Activated CD4-positive, alpha-beta memory T cell treated with anti-CD3 and anti-CD28 coated beads, Interleukin-2, amount 10 ng/mL, durations not matched to agents 7 days and 5 days (primary cell): ENCODE measurements at regions not wholly inside any gene's neighbourhood (a gene's known extent, or its start where the extent isn't known, plus 50 kb on each side); places are given as distances from the start of the nearest gene placed in this dataset.
A peak's percentile ranks its signal among the peaks of the same experiment; 100 is the strongest.

Experiments
- CTCF ChIA-PET: fragments of 350-600 bp; sonication (Branson Sonifier 250); formaldehyde crosslinking; loops from one replicate; lab custom pipeline; 2021; ENCODE audit warnings: antibody characterized with exemption, inconsistent platforms; lab: Charles Lee
- POLR2A ChIA-PET: fragments of 350-600 bp; sonication (Branson Sonifier 250); formaldehyde crosslinking; loops from one replicate; lab custom pipeline; 2021; ENCODE audit warnings: antibody characterized with exemption; lab: Charles Lee
- DNase-seq: peaks from one replicate; pipeline ENCODE4 v3.0.0-alpha.2; 2020
- H3K27ac Mint-ChIP-seq: one replicate; pipeline ENCODE4 v1.8.0; 2021; ENCODE audit warnings: mild to moderate bottlenecking, mixed read lengths
- H3K27me3 Mint-ChIP-seq: one replicate; pipeline ENCODE4 v1.8.0; 2021; ENCODE audit warnings: mixed read lengths
- H3K36me3 Mint-ChIP-seq: one replicate; pipeline ENCODE4 v1.8.0; 2021; ENCODE audit warnings: low read depth, mixed read lengths
- H3K4me1 Mint-ChIP-seq: one replicate; pipeline ENCODE4 v1.8.0; 2021; ENCODE audit warnings: mixed read lengths
- H3K4me3 Mint-ChIP-seq: one replicate; pipeline ENCODE4 v1.8.0; 2021; ENCODE audit warnings: mild to moderate bottlenecking, mixed read lengths
- H3K9me3 Mint-ChIP-seq: one replicate; pipeline ENCODE4 v1.8.0; 2021; ENCODE audit warnings: mixed read lengths

DNA sequence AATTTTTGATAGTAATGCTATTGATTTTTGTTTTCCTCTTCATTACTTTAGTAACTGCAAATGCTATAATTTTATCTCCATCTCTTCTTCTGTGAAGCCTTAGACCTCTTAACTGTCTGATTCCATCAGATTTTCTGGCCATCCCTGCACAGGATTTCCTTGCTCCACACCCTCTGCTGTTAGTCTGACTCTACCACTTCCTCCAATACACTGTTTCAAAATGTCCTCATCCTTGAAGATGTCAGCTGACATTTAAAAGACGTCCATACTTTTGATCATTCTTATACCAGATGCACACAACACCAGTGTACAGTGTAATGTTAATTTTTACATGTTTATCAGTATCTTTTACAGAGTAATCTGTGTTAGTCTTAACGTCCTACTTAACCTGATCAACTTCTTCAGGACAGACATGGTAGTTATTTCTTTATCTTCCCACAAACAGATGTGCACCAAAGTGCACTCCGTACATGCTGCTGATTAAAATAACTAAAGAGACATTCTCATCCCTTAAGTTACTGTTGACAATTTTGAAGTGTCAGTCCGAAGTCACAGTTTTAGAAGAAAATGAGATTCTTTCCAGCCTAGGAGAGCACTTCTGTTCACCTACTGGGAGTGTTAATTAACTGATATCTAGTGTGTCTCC lies 102.4 kb upstream of the RASGRP1 start:
- POLR2A ChIA-PET: interaction anchor here (2.1 to 22.7 kb wide), 5 partner anchors 12 to 104 kb away, joined by 8 to 497 read pairs (median 327); partner anchors contain the start of gene RASGRP1
- Mint-ChIP-seq H3K36me3 (peaks cover 20% of the 10 kb centered on the region), H3K4me1 (peaks cover 79% of the 10 kb centered on the region), H3K4me3 (no peak overlapping the region), H3K9me3 (peaks cover 3% of the 10 kb centered on the region), H3K27me3 (no peaks in the 10 kb centered on the region), H3K27ac (peak overlapping the region; percentile 74)
- CTCF ChIA-PET: interaction anchor here (8.8 to 20.5 kb wide), 4 partner anchors 14 to 105 kb away, joined by 64 to 311 read pairs (median 126); partner anchors contain the start of gene RASGRP1
- no peak for DNase-seq

GRCh38 chr15:38667890-38668850 lies 103.6 kb upstream of the RASGRP1 start:
- no peaks in the 10 kb centered on the region for H3K27me3 Mint-ChIP-seq

DNA sequence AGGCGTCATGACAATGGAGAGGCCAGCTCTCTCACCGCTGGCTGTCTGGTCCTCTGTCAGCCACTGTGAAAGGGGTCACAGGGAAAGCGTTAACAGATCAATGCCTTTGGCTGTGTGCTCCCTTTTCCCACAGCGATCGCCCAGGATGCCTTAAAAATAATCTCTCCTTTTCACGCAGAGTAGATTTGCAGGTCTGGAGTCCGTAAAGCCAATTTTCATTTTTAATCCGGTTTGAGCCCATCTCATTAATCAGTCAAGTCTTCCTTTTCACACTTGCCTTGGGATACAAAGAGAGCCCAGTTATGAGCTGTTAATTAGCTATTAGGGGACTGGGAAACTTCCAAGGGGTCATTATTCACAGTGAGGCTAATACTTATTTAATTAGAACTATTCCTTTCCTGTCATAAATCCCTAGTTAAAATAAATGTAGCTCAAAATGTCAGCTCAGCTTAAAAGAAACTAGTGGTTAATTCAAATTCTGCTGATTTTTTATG lies 104.3 kb upstream of the RASGRP1 start:
- H3K27ac Mint-ChIP-seq: no peak overlapping the region
- no peaks in the 10 kb centered on the region for H3K27me3 Mint-ChIP-seq

More at GRCh38 chr15:38667890-38668850, 103.6 kb upstream of the RASGRP1 start:
- H3K9me3 Mint-ChIP-seq: peaks cover 3% of the 10 kb centered on the region
- DNase-seq: no peak
- CTCF ChIA-PET: interaction anchor here (0.6 to 11.7 kb wide), 5 partner anchors 16 to 125 kb away, joined by 3 to 139 read pairs (median 64); partner anchors contain the start of gene RASGRP1
- peaks cover 85% of the 10 kb centered on the region for H3K4me1 Mint-ChIP-seq
- peaks cover 20% of the 10 kb centered on the region for H3K36me3 Mint-ChIP-seq
- POLR2A ChIA-PET: interaction anchor here (1.3 to 22.7 kb wide), 6 partner anchors 13 to 105 kb away, joined by 3 to 497 read pairs (median 200); partner anchors contain the start of gene RASGRP1
- H3K4me3 Mint-ChIP-seq: no peak overlapping the region
- peak overlapping the region; percentile 74 for H3K27ac Mint-ChIP-seq

DNA sequence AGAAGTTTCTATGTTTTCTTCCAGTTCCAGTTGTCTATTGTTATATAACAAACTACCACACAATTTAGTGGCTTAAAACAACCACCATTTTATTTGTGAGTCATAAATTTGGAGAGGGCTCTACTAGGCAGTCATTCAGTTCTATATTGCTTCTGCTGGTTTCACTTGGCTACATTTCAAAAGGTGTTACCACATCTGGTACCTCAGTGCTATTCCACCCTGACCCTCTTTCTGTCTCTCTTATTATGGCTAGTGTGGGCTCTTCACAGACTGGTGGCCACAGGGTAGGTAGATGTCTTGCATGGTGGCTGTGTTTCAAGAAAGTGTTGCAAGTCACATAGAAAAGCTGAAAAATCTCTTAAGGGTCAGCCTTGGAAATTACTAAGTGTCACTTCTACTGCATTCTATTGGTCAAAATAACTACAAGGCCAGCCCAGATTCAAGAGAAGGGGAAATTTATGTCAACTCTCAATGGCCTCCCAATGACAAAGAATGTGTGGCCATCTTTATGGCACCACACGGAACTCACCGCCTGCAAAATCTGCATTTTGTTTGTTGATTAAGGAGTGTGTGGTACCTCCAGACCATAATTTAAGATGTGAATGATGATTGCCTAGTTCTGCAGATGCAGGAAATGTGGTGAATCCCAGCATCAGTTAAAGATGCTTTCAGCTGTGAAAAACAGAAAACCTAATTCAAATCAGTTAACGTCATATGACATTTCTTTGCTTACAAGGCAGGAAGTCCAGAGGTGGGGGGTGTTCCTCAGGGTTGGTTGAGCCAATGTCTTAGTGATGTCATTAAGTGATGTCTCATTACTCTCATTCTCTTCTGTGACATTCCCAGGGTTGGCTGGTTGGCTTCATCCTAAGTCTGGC lies 105.8 kb upstream of the RASGRP1 start:
- Mint-ChIP-seq H3K4me1 (peaks cover 94% of the 10 kb centered on the region), H3K27me3 (no peaks in the 10 kb centered on the region), H3K4me3 (no peak overlapping the region), H3K36me3 (peaks cover 19% of the 10 kb centered on the region), H3K9me3 (no peaks in the 10 kb centered on the region), H3K27ac (peak overlapping the region; percentile 97)
- CTCF ChIA-PET: interaction anchor here (1.8 to 11.7 kb wide), 6 partner anchors 11 to 109 kb away, joined by 8 to 139 read pairs (median 41); partner anchors contain the start of gene RASGRP1
- DNase-seq: peak; percentile 78
- POLR2A ChIA-PET: interaction anchor here (0.9 to 22.7 kb wide), 10 partner anchors 16 to 955 kb away, joined by 3 to 497 read pairs (median 32); partner anchors contain the start of gene RASGRP1

More for the DNA sequence above, 104.3 kb upstream of the RASGRP1 start:
- Mint-ChIP-seq H3K36me3 (peaks cover 23% of the 10 kb centered on the region), H3K9me3 (peaks cover 2% of the 10 kb centered on the region), H3K4me1 (peaks cover 91% of the 10 kb centered on the region), H3K4me3 (no peak overlapping the region)
- ChIA-PET POLR2A (interaction anchor here (1.3 to 22.7 kb wide), 6 partner anchors 14 to 106 kb away, joined by 3 to 497 read pairs (median 200); partner anchors contain the start of gene RASGRP1), CTCF (interaction anchor here (0.6 to 11.7 kb wide), 6 partner anchors 16 to 126 kb away, joined by 4 to 139 read pairs (median 40); partner anchors contain the start of gene RASGRP1)
- no peak for DNase-seq

DNA sequence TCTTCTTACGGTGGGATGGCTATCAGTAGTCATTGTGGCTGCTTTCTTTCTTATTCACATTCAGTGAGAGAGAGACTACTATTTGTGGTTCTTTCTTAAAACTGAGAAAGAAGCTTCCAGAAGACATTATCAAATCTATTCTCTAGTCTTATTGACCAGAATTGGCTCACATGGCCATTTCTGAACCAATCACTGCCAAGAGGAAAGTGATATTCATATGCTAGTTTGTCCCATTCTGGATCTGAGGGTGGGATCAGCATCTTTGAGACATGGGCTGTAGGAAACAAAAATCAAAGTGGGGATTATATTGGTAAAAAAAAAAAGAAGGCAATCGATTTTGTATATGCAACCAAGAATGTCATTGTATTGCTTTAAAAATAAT lies 106.4 kb upstream of the RASGRP1 start:
- DNase-seq: no peak
- Mint-ChIP-seq H3K4me1 (peaks cover 89% of the 10 kb centered on the region), H3K4me3 (peak overlapping the region; percentile 25), H3K9me3 (no peaks in the 10 kb centered on the region), H3K27ac (peak overlapping the region; percentile 97), H3K27me3 (no peaks in the 10 kb centered on the region), H3K36me3 (peaks cover 19% of the 10 kb centered on the region)
- ChIA-PET CTCF (interaction anchor here (3.3 to 11.7 kb wide), 5 partner anchors 11 to 109 kb away, joined by 17 to 139 read pairs (median 64); partner anchors contain the start of gene RASGRP1), POLR2A (interaction anchor here (0.9 to 22.7 kb wide), 11 partner anchors 16 to 955 kb away, joined by 3 to 497 read pairs (median 9); partner anchors contain the start of gene RASGRP1)

GRCh38 chr15:38671675-38672254 lies 107.2 kb upstream of the RASGRP1 start:
- ChIA-PET POLR2A (interaction anchor here (0.9 to 22.7 kb wide), 10 partner anchors 9 to 952 kb away, joined by 4 to 497 read pairs (median 32); partner anchors contain the start of gene RASGRP1), CTCF (interaction anchor here (1.2 to 11.7 kb wide), 7 partner anchors 12 to 110 kb away, joined by 3 to 139 read pairs (median 18); partner anchors contain the start of gene RASGRP1)
- H3K27me3 Mint-ChIP-seq: no peaks in the 10 kb centered on the region
- DNase-seq: peak; percentile 52
- peak overlapping the region; percentile 56 for H3K4me3 Mint-ChIP-seq
- no peaks in the 10 kb centered on the region for H3K9me3 Mint-ChIP-seq
- peaks cover 17% of the 10 kb centered on the region for H3K36me3 Mint-ChIP-seq
- H3K4me1 Mint-ChIP-seq: peaks cover 81% of the 10 kb centered on the region
- peak overlapping the region; percentile 97 for H3K27ac Mint-ChIP-seq

DNA sequence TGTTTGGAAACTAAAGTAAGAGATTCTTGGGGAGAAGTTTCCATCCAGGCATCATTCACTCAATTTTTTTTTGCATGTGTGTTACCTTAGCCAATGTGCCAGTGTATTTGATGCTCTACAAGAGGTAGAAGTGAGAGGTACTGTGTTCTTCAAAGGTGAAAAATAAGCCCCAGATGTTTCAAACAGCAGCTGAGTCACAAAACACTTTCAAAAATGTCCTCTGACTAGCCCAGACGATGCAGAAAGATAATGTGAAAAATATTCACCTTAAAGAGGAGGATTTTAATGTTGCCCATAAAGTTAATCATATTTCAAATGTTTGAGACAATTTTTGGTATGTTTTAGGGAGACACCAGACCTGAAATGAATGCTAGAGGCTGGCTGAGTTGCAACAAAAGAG lies 107.7 kb upstream of the RASGRP1 start:
- DNase-seq: no peak
- Mint-ChIP-seq H3K4me1 (peaks cover 79% of the 10 kb centered on the region), H3K36me3 (peaks cover 18% of the 10 kb centered on the region), H3K4me3 (peak overlapping the region; percentile 56), H3K27me3 (no peaks in the 10 kb centered on the region), H3K27ac (peak overlapping the region; percentile 97), H3K9me3 (no peaks in the 10 kb centered on the region)
- CTCF ChIA-PET: interaction anchor here (1.1 to 11.7 kb wide), 8 partner anchors 13 to 110 kb away, joined by 3 to 139 read pairs (median 18); partner anchors contain the start of gene RASGRP1
- POLR2A ChIA-PET: interaction anchor here (1.1 to 22.7 kb wide), 11 partner anchors 8 to 952 kb away, joined by 3 to 497 read pairs (median 9); partner anchors contain the start of gene RASGRP1

DNA sequence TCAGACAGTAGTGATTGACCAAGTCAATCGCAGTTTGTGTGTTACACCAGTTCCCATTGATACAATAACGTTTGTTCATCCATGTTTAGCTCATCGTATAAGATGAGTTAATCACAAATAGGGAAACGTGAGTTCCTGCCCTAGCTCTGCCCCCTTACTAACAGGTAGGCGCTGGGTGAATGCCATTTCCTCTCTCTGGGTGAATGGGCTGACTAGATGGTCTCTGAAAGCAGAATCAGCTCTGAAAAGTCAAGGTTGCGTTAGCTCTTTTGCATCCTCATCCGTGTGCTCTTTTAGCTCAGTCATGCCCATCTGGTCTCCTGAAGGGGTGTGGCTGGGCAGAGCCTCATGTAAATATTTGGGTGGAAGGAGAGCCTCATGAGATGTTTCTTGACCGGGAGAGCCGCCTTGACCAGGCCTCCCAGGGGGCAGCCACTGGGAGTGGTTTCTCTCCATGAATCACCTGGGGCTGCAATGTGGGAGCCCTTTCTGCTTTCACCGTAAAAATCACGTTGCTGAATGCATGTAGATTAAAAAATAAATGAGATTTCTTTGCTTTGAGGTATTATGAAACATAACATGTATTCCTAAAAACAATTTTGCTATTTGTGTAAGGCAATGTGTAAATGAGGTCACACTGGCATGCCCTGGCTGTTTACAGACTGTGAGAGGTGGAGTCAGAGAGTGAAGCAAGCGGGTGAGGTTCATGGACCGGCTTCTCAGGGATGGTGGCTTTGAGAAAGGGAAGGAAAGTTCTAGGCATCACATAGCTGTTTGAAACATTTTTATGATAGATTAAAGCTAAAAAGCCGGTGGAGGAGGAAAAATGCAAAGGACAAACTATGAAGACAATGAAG lies 108.4 kb upstream of the RASGRP1 start:
- no peaks in the 10 kb centered on the region for H3K27me3 Mint-ChIP-seq
- H3K9me3 Mint-ChIP-seq: no peaks in the 10 kb centered on the region
- peak overlapping the region; percentile 97 for H3K27ac Mint-ChIP-seq
- H3K4me3 Mint-ChIP-seq: peak overlapping the region; percentile 18
- peaks cover 77% of the 10 kb centered on the region for H3K4me1 Mint-ChIP-seq
- ChIA-PET CTCF (interaction anchor here (1.1 to 11.7 kb wide), 7 partner anchors 13 to 111 kb away, joined by 3 to 139 read pairs (median 18); partner anchors contain the start of gene RASGRP1), POLR2A (interaction anchor here (1.1 to 22.7 kb wide), 10 partner anchors 14 to 951 kb away, joined by 3 to 497 read pairs (median 32); partner anchors contain the start of gene RASGRP1)
- no peak for DNase-seq
- peaks cover 17% of the 10 kb centered on the region for H3K36me3 Mint-ChIP-seq

DNA sequence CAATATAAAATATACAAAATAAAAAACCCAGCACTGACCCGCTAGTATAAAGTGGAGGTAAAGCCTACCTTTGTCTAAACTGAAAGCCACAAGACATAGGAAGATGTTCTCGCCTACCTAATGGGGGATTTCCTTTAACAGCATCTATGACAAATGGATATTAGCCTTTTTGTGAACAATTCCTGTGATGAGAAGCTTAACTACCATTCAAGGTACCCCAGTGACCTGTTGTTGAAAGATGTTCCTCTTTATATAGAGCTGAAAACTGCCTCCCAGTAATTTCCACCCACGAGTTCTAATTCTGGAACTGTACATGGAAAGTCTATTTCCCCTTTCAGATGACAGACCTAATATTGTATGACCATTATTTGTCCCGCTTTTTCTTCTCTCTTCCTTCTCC lies 109.8 kb upstream of the RASGRP1 start:
- H3K4me3 Mint-ChIP-seq: no peak overlapping the region

GRCh38 chr15:38678281-38678680 lies 113.7 kb upstream of the RASGRP1 start:
- H3K9me3 Mint-ChIP-seq: no peaks in the 10 kb centered on the region
- ChIA-PET POLR2A (interaction anchor here (1.9 to 22.7 kb wide), 4 partner anchors 9 to 116 kb away, joined by 9 to 497 read pairs (median 336); partner anchors contain the start of gene RASGRP1), CTCF (interaction anchor here (1.5 to 5.0 kb wide), 2 partner anchors 26 to 115 kb away, joined by 8 to 21 read pairs; no protein-coding TSS in a partner anchor)
- DNase-seq: no peak
- H3K36me3 Mint-ChIP-seq: peaks cover 22% of the 10 kb centered on the region
- no peak overlapping the region for H3K4me3 Mint-ChIP-seq
- H3K4me1 Mint-ChIP-seq: peaks cover 50% of the 10 kb centered on the region
- H3K27ac Mint-ChIP-seq: no peak overlapping the region
- H3K27me3 Mint-ChIP-seq: no peaks in the 10 kb centered on the region

More for the DNA sequence above, 109.8 kb upstream of the RASGRP1 start:
- POLR2A ChIA-PET: interaction anchor here (0.8 to 22.7 kb wide), 10 partner anchors 10 to 220 kb away, joined by 3 to 497 read pairs (median 30); partner anchors contain the start of genes FAM98B and RASGRP1
- Mint-ChIP-seq H3K27ac (peak overlapping the region; percentile 1), H3K9me3 (no peaks in the 10 kb centered on the region), H3K36me3 (peaks cover 19% of the 10 kb centered on the region), H3K27me3 (no peaks in the 10 kb centered on the region), H3K4me1 (peaks cover 70% of the 10 kb centered on the region)
- DNase-seq: no peak
- CTCF ChIA-PET: interaction anchor here (0.6 to 11.7 kb wide), 4 partner anchors 13 to 1183 kb away, joined by 5 to 139 read pairs (median 88); partner anchors contain the start of gene RASGRP1
